Smooth muscle cell (in vitro differentiated cells): ENCODE measurements at regions not wholly inside any gene's neighbourhood (a gene's known extent, or its start where the extent isn't known, plus 50 kb on each side); places are given as distances from the start of the nearest gene placed in this dataset.

ENCODE experiments used
- DNase-seq: peaks from one replicate; lab custom pipeline; 2025; ENCODE audit not compliant: unreplicated experiment; lab: John Stamatoyannopoulos, UW
- H2AFZ ChIP-seq: fragments of 200-600 bp; sonication (generic); 2 replicates; pipeline ENCODE4 v1.6.0; 2016; ENCODE audit warnings: antibody characterized with exemption, low read depth, mild to moderate bottlenecking
- H3F3A ChIP-seq: fragments of 200-600 bp; sonication (generic); 2 replicates; pipeline ENCODE4 v1.6.0; 2017; ENCODE audit warnings: antibody characterized with exemption, low read depth
- H3K27ac ChIP-seq: fragments of 200-600 bp; sonication (generic); 2 replicates; pipeline ENCODE4 v1.5.1; 2016; ENCODE audit warnings: low read depth, mild to moderate bottlenecking
- H3K27me3 ChIP-seq: fragments of 200-600 bp; sonication (generic); 2 replicates; pipeline ENCODE4 v1.6.1; 2016; ENCODE audit warnings: low read depth, mild to moderate bottlenecking
- H3K36me3 ChIP-seq: fragments of 200-600 bp; sonication (generic); 2 replicates; pipeline ENCODE4 v1.5.1; 2016; ENCODE audit warnings: low read depth
- H3K4me1 ChIP-seq: fragments of 200-600 bp; sonication (generic); 2 replicates; pipeline ENCODE4 v1.5.1; 2016; ENCODE audit warnings: low read depth
- H3K4me2 ChIP-seq: fragments of 200-600 bp; sonication (generic); 2 replicates; pipeline ENCODE4 v1.6.0; 2016; ENCODE audit warnings: mild to moderate bottlenecking
- H3K4me3 ChIP-seq: fragments of 200-600 bp; sonication (generic); 2 replicates; pipeline ENCODE4 v1.5.1; 2016; ENCODE audit warnings: mild to moderate bottlenecking
- H3K79me2 ChIP-seq: fragments of 200-600 bp; sonication (generic); 2 replicates; pipeline ENCODE4 v1.6.0; 2016; ENCODE audit warnings: low read depth, mild to moderate bottlenecking
- H3K9ac ChIP-seq: fragments of 200-600 bp; sonication (generic); 2 replicates; pipeline ENCODE4 v1.6.0; 2016; ENCODE audit warnings: low read depth
- H3K9me3 ChIP-seq: fragments of 200-600 bp; sonication (generic); replicated peaks from 2 replicates; pipeline ENCODE4 v1.5.1; 2016; ENCODE audit warnings: low read depth
- H4K20me1 ChIP-seq: fragments of 200-600 bp; sonication (generic); 2 replicates; pipeline ENCODE4 v1.6.0; 2016; ENCODE audit warnings: low read depth
- WGBS: methylation state at CpG from one replicate; pipeline ENCODE4 v1.1.7; 2016; ENCODE audit warnings: low lambda C conversion rate; 5-methylcytosine and 5-hydroxymethylcytosine counted together
- TF ChIP-seq, protein P1 (sequence below): fragments of 200-600 bp; sonication (generic); IDR thresholded peaks from 2 replicates; pipeline ENCODE4 v1.5.1; 2017; ENCODE audit warnings: borderline replicate concordance, mild to moderate bottlenecking, antibody characterized with exemption; ENCODE audit not compliant: insufficient read depth, poor library complexity, severe bottlenecking

- Histone ChIP-seq H3K4me3 (no peak overlapping the region), H3K4me1 (no peaks in the 10 kb centered on the region), H3K4me2 (no peak overlapping the region), H3F3A (no peaks in the 10 kb centered on the region), H3K79me2 (no peaks in the 10 kb centered on the region), H3K27me3 (no peaks in the 10 kb centered on the region), H3K27ac (no peak overlapping the region), H3K36me3 (no peaks in the 10 kb centered on the region), H2AFZ (no peak overlapping the region), H4K20me1 (no peaks in the 10 kb centered on the region), H3K9me3 (no peaks in the 10 kb centered on the region), H3K9ac (no peak overlapping the region)
- DNase-seq, result no peak
- TF ChIP-seq, protein P1, sequence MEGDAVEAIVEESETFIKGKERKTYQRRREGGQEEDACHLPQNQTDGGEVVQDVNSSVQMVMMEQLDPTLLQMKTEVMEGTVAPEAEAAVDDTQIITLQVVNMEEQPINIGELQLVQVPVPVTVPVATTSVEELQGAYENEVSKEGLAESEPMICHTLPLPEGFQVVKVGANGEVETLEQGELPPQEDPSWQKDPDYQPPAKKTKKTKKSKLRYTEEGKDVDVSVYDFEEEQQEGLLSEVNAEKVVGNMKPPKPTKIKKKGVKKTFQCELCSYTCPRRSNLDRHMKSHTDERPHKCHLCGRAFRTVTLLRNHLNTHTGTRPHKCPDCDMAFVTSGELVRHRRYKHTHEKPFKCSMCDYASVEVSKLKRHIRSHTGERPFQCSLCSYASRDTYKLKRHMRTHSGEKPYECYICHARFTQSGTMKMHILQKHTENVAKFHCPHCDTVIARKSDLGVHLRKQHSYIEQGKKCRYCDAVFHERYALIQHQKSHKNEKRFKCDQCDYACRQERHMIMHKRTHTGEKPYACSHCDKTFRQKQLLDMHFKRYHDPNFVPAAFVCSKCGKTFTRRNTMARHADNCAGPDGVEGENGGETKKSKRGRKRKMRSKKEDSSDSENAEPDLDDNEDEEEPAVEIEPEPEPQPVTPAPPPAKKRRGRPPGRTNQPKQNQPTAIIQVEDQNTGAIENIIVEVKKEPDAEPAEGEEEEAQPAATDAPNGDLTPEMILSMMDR, result no peak
These were observed 703.3 kb upstream of the PKDCC start for GRCh38 chr2:41344529-41344928.

- no peaks in the 10 kb centered on the region for H3F3A ChIP-seq
- H3K79me2 ChIP-seq, result no peaks in the 10 kb centered on the region
- no peak for DNase-seq
- H2AFZ ChIP-seq, result no peak overlapping the region
- H3K27ac ChIP-seq, result no peak overlapping the region
- H3K36me3 ChIP-seq, result no peaks in the 10 kb centered on the region
- H3K27me3 ChIP-seq, result no peaks in the 10 kb centered on the region
- no peaks in the 10 kb centered on the region for H3K9me3 ChIP-seq
- H3K4me1 ChIP-seq, result no peaks in the 10 kb centered on the region
- H3K4me2 ChIP-seq, result no peak overlapping the region
- TF ChIP-seq, protein P1, result no peak
- H3K9ac ChIP-seq, result no peak overlapping the region
- H3K4me3 ChIP-seq, result no peak overlapping the region
- no peaks in the 10 kb centered on the region for H4K20me1 ChIP-seq
- WGBS, result 88% methylated on average over 3 of the region's 3 CpGs
These were observed 694.8 kb upstream of the PKDCC start for GRCh38 chr2:41353060-41353459.

GRCh38 chr2:41355794-41356193, 692.0 kb upstream of the PKDCC start:
- Histone ChIP-seq H3K9me3 (no peaks in the 10 kb centered on the region), H3F3A (no peaks in the 10 kb centered on the region), H2AFZ (no peak overlapping the region), H3K4me3 (no peak overlapping the region), H3K4me2 (no peak overlapping the region), H3K27ac (no peak overlapping the region), H3K27me3 (no peaks in the 10 kb centered on the region), H3K4me1 (no peaks in the 10 kb centered on the region), H3K9ac (no peak overlapping the region), H4K20me1 (no peaks in the 10 kb centered on the region), H3K36me3 (no peaks in the 10 kb centered on the region), H3K79me2 (no peaks in the 10 kb centered on the region)
- TF ChIP-seq, protein P1, result no peak
- 90% methylated on average over 2 of the region's 2 CpGs for WGBS
- DNase-seq, result no peak

DNA sequence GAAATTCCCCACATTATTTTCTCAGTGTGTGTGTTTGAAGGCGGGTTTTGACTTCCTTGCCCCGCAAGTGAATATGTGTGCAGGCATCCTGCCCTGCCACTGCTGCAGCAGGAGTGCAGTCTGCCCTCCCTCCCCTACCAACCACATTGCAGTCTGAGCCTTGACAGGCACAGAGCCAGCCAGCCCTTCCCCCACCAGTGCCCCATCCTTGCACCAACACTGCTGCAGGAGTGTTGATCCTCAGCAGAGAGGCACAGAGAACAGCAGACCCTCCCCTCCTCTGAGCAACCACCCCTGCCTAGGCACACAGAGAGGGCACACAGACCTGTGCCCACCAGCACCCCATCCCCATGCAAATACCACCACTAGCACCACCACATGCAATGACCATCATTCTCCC, 683.0 kb upstream of the PKDCC start:
- Histone ChIP-seq H2AFZ (no peak overlapping the region), H3K4me2 (no peak overlapping the region), H3K27me3 (no peaks in the 10 kb centered on the region), H3K4me3 (no peak overlapping the region), H3K9ac (no peak overlapping the region), H3K36me3 (no peaks in the 10 kb centered on the region), H3F3A (no peaks in the 10 kb centered on the region), H3K4me1 (no peaks in the 10 kb centered on the region), H3K27ac (no peak overlapping the region), H3K9me3 (no peaks in the 10 kb centered on the region), H4K20me1 (no peaks in the 10 kb centered on the region), H3K79me2 (no peaks in the 10 kb centered on the region)
- TF ChIP-seq, protein P1, result no peak
- WGBS, result 89% methylated on average over 2 of the region's 2 CpGs
- DNase-seq, result no peak
